Stimulated activated CD8-positive, alpha-beta memory T cell treated with anti-CD3 and anti-CD28 coated beads, Interleukin-15, amount 100 ng/mL, for 4 hours (primary cell): ENCODE measurements at regions not wholly inside any gene's neighbourhood (a gene's known extent, or its start where the extent isn't known, plus 50 kb on each side); places are given as distances from the start of the nearest gene placed in this dataset.

ENCODE experiments used
- DNase-seq, 2 donors: peaks; one replicate each; pipeline ENCODE4 v3.0.0-alpha.2; 2020; ENCODE audit warnings: low read depth in 2 of 2

- no peak for DNase-seq
These were observed 54.5 kb upstream of the FAM78B start for GRCh38 chr1:166221316-166221715.

GRCh38 chr1:166233750-166234366, 67.1 kb upstream of the FAM78B start:
- no peak for DNase-seq

- no peak for DNase-seq
These were observed 68.9 kb upstream of the FAM78B start for GRCh38 chr1:166235728-166236127.

GRCh38 chr1:166237675-166238074, 70.9 kb upstream of the FAM78B start:
- DNase-seq: no peak

GRCh38 chr1:166253076-166253779, 86.4 kb upstream of the FAM78B start:
- DNase-seq: no peak

- no peak for DNase-seq
These were observed 91.2 kb upstream of the FAM78B start for GRCh38 chr1:166258017-166258416.

GRCh38 chr1:166261511-166261910, 94.7 kb upstream of the FAM78B start:
- DNase-seq: no peak

- no peak for DNase-seq
These were observed 103.8 kb upstream of the FAM78B start for GRCh38 chr1:166270476-166271150.

GRCh38 chr1:166271151-166271538, 104.3 kb upstream of the FAM78B start:
- DNase-seq: no peak

- no peak for DNase-seq
These were observed 105.4 kb upstream of the FAM78B start for GRCh38 chr1:166272155-166272554.

- DNase-seq: no peak
These were observed 106.0 kb upstream of the FAM78B start for GRCh38 chr1:166272851-166273250.

- DNase-seq: no peak
These were observed 106.8 kb upstream of the FAM78B start for GRCh38 chr1:166273618-166274017.

- DNase-seq: no peak
These were observed 115.8 kb upstream of the FAM78B start for GRCh38 chr1:166282391-166283137.

- DNase-seq: no peak
These were observed 116.4 kb upstream of the FAM78B start for GRCh38 chr1:166283190-166283589.

GRCh38 chr1:166283600-166283999, 116.8 kb upstream of the FAM78B start:
- no peak for DNase-seq

GRCh38 chr1:166289309-166290050, 122.7 kb upstream of the FAM78B start:
- no peak for DNase-seq

- no peak for DNase-seq
These were observed 128.9 kb upstream of the FAM78B start for GRCh38 chr1:166295656-166296055.

GRCh38 chr1:166297993-166298392, 131.2 kb upstream of the FAM78B start:
- no peak for DNase-seq

- DNase-seq: no peak
These were observed 134.0 kb upstream of the FAM78B start for GRCh38 chr1:166300767-166301166.

GRCh38 chr1:166302989-166303758, 136.4 kb upstream of the FAM78B start:
- DNase-seq: no peak

- DNase-seq: no peak
These were observed 137.3 kb upstream of the FAM78B start for GRCh38 chr1:166304131-166304530.
